IMR-90 (cell line): ENCODE measurements at regions not wholly inside any gene's neighbourhood (a gene's known extent, or its start where the extent isn't known, plus 50 kb on each side); places are given as distances from the start of the nearest gene placed in this dataset.

Source experiments
- CEBPB ChIP-seq: IDR thresholded peaks from 2 replicates; pipeline ENCODE4 v1.6.1; 2012; ENCODE audit warnings: low read depth, low read length, improper control_type of control experiment
- MAZ ChIP-seq: IDR thresholded peaks from 2 replicates; pipeline ENCODE4 v1.6.1; 2012; ENCODE audit warnings: low read depth, mild to moderate bottlenecking, low read length, improper control_type of control experiment, moderate library complexity, borderline replicate concordance
- POLR2A ChIP-seq: IDR thresholded peaks from 2 replicates; pipeline ENCODE4 v1.6.1; 2012; ENCODE audit warnings: mild to moderate bottlenecking, low read depth, low read length
- RAD21 ChIP-seq: IDR thresholded peaks from 2 replicates; pipeline ENCODE4 v1.6.1; 2012; ENCODE audit warnings: low read length, improper control_type of control experiment
- TF ChIP-seq, protein P1 (sequence below): conservative IDR thresholded peaks from 2 replicates; pipeline ENCODE4 v1.5.1; 2012; ENCODE audit warnings: mild to moderate bottlenecking, low read depth, low read length, improper control_type of control experiment

DNA sequence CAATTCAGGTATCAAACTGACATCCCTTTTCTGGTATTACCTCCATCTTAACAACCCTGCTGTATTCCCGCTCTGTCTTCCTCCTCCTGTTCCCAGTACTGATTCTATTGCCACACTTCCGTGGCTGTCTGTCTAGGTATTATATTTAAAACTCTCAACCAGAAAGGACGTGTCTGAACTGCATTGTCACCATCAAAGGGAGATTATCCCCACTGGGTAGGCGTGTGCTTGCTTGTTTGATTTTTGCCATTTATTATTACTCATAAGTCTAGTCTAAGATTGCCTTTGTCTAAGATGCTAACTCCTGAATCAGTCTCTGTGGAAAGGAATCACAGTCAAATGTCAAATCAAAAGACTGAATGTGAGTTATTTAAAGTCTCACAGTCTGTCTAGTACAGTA is 650.1 kb downstream of the KCNT2 start:
- TF ChIP-seq, protein P1, sequence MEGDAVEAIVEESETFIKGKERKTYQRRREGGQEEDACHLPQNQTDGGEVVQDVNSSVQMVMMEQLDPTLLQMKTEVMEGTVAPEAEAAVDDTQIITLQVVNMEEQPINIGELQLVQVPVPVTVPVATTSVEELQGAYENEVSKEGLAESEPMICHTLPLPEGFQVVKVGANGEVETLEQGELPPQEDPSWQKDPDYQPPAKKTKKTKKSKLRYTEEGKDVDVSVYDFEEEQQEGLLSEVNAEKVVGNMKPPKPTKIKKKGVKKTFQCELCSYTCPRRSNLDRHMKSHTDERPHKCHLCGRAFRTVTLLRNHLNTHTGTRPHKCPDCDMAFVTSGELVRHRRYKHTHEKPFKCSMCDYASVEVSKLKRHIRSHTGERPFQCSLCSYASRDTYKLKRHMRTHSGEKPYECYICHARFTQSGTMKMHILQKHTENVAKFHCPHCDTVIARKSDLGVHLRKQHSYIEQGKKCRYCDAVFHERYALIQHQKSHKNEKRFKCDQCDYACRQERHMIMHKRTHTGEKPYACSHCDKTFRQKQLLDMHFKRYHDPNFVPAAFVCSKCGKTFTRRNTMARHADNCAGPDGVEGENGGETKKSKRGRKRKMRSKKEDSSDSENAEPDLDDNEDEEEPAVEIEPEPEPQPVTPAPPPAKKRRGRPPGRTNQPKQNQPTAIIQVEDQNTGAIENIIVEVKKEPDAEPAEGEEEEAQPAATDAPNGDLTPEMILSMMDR: no peak
- no peak for TF ChIP-seq POLR2A
- no peak for TF ChIP-seq RAD21
- no peak for TF ChIP-seq CEBPB
- TF ChIP-seq MAZ: no peak
